Coronary artery (tissue), 2 donors: ENCODE measurements at regions not wholly inside any gene's neighbourhood (a gene's known extent, or its start where the extent isn't known, plus 50 kb on each side); places are given as distances from the start of the nearest gene placed in this dataset.

ENCODE experiments used
- DNase-seq: peaks from one replicate; pipeline ENCODE4 v3.0.0-alpha.2; 2017; ENCODE audit warnings: low spot score
- H3K27ac ChIP-seq, 2 donors: fragments of 200-600 bp; sonication (generic); one replicate each; pipeline ENCODE4 v1.5.1; 2016 to 2019
- H3K4me3 ChIP-seq: fragments of 200-600 bp; sonication (generic); 2 replicates; pipeline ENCODE4 v1.5.1; 2016; ENCODE audit warnings: mild to moderate bottlenecking, moderate library complexity
- CTCF ChIP-seq: fragments of 200-600 bp; sonication (generic); IDR thresholded peaks from one replicate; pipeline ENCODE4 v1.5.1; 2019; ENCODE audit warnings: antibody characterized with exemption

- DNase-seq = no peak
- no peak overlapping the region for H3K4me3 ChIP-seq
- H3K27ac ChIP-seq = no peak overlapping the region
- no peak for TF ChIP-seq CTCF
Observed at GRCh38 chr6:148221196-148221979, 121.2 kb upstream of the SASH1 start.

GRCh38 chr6:148222376-148222775, 120.3 kb upstream of the SASH1 start:
- Histone ChIP-seq H3K27ac (no peak overlapping the region), H3K4me3 (no peak overlapping the region)
- no peak for DNase-seq

GRCh38 chr6:148222846-148223245, 119.8 kb upstream of the SASH1 start:
- H3K27ac ChIP-seq = no peak overlapping the region
- DNase-seq = no peak
- no peak for TF ChIP-seq CTCF
- no peak overlapping the region for H3K4me3 ChIP-seq

More at GRCh38 chr6:148222376-148222775, 120.3 kb upstream of the SASH1 start:
- no peak for TF ChIP-seq CTCF

GRCh38 chr6:148223424-148223842, 119.2 kb upstream of the SASH1 start:
- DNase-seq = no peak
- H3K4me3 ChIP-seq = no peak overlapping the region
- H3K27ac ChIP-seq = no peak overlapping the region
- TF ChIP-seq CTCF = no peak

GRCh38 chr6:148225871-148226270, 116.8 kb upstream of the SASH1 start:
- no peak for DNase-seq

GRCh38 chr6:148226284-148226683, 116.4 kb upstream of the SASH1 start:
- TF ChIP-seq CTCF = no peak
- H3K4me3 ChIP-seq = no peak overlapping the region
- no peak for DNase-seq
- no peak overlapping the region for H3K27ac ChIP-seq

More at GRCh38 chr6:148225871-148226270, 116.8 kb upstream of the SASH1 start:
- Histone ChIP-seq H3K4me3 (no peak overlapping the region), H3K27ac (no peak overlapping the region)
- no peak for TF ChIP-seq CTCF

GRCh38 chr6:148231572-148231971, 111.1 kb upstream of the SASH1 start:
- no peak for DNase-seq
- H3K27ac ChIP-seq = no peak overlapping the region
- TF ChIP-seq CTCF = no peak
- no peak overlapping the region for H3K4me3 ChIP-seq
